ENCODE measurements at regions not wholly inside any gene's neighbourhood (a gene's known extent, or its start where the extent isn't known, plus 50 kb on each side); places are given as distances from the start of the nearest gene placed in this dataset.

DNA sequence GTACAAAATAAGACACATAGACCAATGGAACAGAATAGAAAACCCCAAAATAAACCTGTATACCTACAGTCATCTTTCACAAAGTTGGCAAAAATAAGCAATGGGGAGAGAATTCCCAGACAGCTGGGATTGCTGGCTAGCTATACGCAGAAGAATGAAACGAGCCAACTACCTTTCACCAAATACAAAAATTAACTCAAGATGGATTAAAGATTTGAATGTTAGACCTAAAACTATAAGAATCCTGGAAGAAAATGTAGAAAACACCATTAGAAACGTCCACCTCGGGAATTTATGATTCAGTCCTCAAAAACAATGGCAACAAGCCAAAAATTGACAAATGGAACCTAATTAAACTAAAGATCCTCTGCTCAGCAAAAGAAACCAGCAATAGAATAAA, 408.1 kb upstream of the SLITRK1 start:
- H2AFZ ChIP-seq (ENCODE audit: low read length) = no peak overlapping the region
- peak in 1 of 2 donors; percentile 1 for DNase-seq (ENCODE audit: low read depth in 2 of 2)
- no peaks in the 10 kb centered on the region for H3K36me3 ChIP-seq (ENCODE audit: control insufficient read depth, insufficient read depth, low read length)
- no peak overlapping the region for H3K4me2 ChIP-seq (ENCODE audit: extremely low read depth, insufficient read depth, low read length)
- no peak for TF ChIP-seq EZH2 (IDR thresholded peaks at IDR 0.05; ENCODE audit: low read length, missing control alignments)
- TF ChIP-seq, protein P1, sequence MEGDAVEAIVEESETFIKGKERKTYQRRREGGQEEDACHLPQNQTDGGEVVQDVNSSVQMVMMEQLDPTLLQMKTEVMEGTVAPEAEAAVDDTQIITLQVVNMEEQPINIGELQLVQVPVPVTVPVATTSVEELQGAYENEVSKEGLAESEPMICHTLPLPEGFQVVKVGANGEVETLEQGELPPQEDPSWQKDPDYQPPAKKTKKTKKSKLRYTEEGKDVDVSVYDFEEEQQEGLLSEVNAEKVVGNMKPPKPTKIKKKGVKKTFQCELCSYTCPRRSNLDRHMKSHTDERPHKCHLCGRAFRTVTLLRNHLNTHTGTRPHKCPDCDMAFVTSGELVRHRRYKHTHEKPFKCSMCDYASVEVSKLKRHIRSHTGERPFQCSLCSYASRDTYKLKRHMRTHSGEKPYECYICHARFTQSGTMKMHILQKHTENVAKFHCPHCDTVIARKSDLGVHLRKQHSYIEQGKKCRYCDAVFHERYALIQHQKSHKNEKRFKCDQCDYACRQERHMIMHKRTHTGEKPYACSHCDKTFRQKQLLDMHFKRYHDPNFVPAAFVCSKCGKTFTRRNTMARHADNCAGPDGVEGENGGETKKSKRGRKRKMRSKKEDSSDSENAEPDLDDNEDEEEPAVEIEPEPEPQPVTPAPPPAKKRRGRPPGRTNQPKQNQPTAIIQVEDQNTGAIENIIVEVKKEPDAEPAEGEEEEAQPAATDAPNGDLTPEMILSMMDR (conservative IDR thresholded peaks at IDR 0.05 in 1 of 2, IDR thresholded peaks at IDR 0.05 in 1 of 2; ENCODE audit: low read depth in 1 of 2, low read length in 2 of 2) = no peak
- H4K20me1 ChIP-seq (ENCODE audit: control insufficient read depth, extremely low read depth, insufficient read depth, low read length) = no peaks in the 10 kb centered on the region
- H3K27me3 ChIP-seq (ENCODE audit: control insufficient read depth, insufficient read depth, low read length) = no peaks in the 10 kb centered on the region
- H3K9ac ChIP-seq (ENCODE audit: insufficient read depth, low read length) = no peak overlapping the region
- no peak overlapping the region for H3K4me3 ChIP-seq (replicated peaks in 1 of 4; ENCODE audit: control extremely low read depth in 1 of 4, insufficient read depth in 1 of 4, low read depth in 3 of 4, low read length in 4 of 4)
- no peaks in the 10 kb centered on the region for H3K79me2 ChIP-seq (ENCODE audit: control insufficient read depth, insufficient read depth, low read length)
- H3K9me3 ChIP-seq (ENCODE audit: control insufficient read depth, insufficient read depth, low read depth, low read length) = no peaks in the 10 kb centered on the region
- no peak overlapping the region for H3K27ac ChIP-seq (ENCODE audit: insufficient read depth, low read length)
- H3K4me1 ChIP-seq (ENCODE audit: control insufficient read depth, extremely low read depth, insufficient read depth, low read length) = no peaks in the 10 kb centered on the region

DNA sequence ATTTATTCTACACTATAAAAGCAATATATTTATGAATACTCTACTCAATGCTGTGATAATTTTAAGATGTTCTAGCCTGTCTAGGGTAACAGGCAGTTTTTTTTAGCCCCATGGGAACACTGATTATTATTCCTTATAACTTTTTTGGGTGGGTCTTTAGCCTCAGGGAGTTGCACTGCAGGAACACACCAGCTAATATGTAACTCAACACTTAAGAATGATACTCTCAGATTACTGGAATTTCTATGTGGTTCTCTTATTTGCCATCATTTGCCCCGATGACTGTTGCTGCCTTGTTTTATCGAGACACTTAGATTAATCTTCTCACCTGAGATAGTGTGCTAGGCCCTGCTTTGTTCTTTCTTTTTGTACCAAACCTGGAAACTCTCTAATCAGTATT, 396.9 kb upstream of the SLITRK1 start:
- peak in 1 of 2 donors; percentile 46 for DNase-seq (ENCODE audit: low read depth in 2 of 2)
- no peaks in the 10 kb centered on the region for H4K20me1 ChIP-seq (ENCODE audit: control insufficient read depth, extremely low read depth, insufficient read depth, low read length)
- H3K4me1 ChIP-seq (ENCODE audit: control insufficient read depth, extremely low read depth, insufficient read depth, low read length) = no peaks in the 10 kb centered on the region
- H3K79me2 ChIP-seq (ENCODE audit: control insufficient read depth, insufficient read depth, low read length) = no peaks in the 10 kb centered on the region
- TF ChIP-seq EZH2 (IDR thresholded peaks at IDR 0.05; ENCODE audit: low read length, missing control alignments) = no peak
- TF ChIP-seq, protein P1 (conservative IDR thresholded peaks at IDR 0.05 in 1 of 2, IDR thresholded peaks at IDR 0.05 in 1 of 2; ENCODE audit: low read depth in 1 of 2, low read length in 2 of 2) = no peak
- H2AFZ ChIP-seq (ENCODE audit: low read length) = no peak overlapping the region
- no peaks in the 10 kb centered on the region for H3K9me3 ChIP-seq (ENCODE audit: control insufficient read depth, insufficient read depth, low read depth, low read length)
- no peak overlapping the region for H3K27ac ChIP-seq (ENCODE audit: insufficient read depth, low read length)
- H3K4me3 ChIP-seq (replicated peaks in 1 of 4; ENCODE audit: control extremely low read depth in 1 of 4, insufficient read depth in 1 of 4, low read depth in 3 of 4, low read length in 4 of 4) = no peak overlapping the region
- no peak overlapping the region for H3K4me2 ChIP-seq (ENCODE audit: extremely low read depth, insufficient read depth, low read length)
- no peak overlapping the region for H3K9ac ChIP-seq (ENCODE audit: insufficient read depth, low read length)
- no peaks in the 10 kb centered on the region for H3K36me3 ChIP-seq (ENCODE audit: control insufficient read depth, insufficient read depth, low read length)
- H3K27me3 ChIP-seq (ENCODE audit: control insufficient read depth, insufficient read depth, low read length) = no peaks in the 10 kb centered on the region

DNA sequence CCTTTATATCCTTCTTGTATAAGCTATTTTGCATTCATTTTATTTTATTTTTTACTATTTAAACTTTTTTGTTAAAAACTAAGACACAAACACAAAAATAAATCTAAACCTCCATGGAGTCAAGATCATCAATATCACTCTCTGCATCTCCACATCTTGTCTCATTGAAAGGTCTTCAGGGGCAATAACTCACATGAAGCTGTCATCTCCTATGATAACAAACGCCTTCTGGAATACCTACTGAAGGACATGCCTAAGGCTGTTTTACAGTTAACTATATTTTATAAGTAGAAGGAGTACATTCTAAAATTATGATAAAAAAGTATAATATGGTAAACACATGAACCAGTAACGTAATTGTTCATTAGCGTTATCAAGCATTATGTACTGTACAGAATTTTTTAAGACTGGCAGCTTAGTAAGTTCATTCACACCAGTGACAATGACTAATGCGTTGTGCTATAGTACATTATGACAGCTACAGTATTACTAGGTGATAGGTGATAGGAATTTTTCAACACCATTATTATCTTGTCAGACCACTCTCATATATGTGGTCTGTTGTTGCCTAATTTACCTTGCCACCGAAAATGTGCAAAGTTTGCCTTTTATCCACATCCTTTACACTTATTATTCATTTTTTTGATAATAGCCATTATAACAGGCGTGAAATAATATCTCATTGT, 390.7 kb upstream of the SLITRK1 start:
- no peak overlapping the region for H3K4me2 ChIP-seq (ENCODE audit: extremely low read depth, insufficient read depth, low read length)
- H3K27ac ChIP-seq (ENCODE audit: insufficient read depth, low read length) = no peak overlapping the region
- no peaks in the 10 kb centered on the region for H3K27me3 ChIP-seq (ENCODE audit: control insufficient read depth, insufficient read depth, low read length)
- H3K9ac ChIP-seq (ENCODE audit: insufficient read depth, low read length) = no peak overlapping the region
- H3K36me3 ChIP-seq (ENCODE audit: control insufficient read depth, insufficient read depth, low read length) = no peaks in the 10 kb centered on the region
- no peak for DNase-seq (ENCODE audit: low read depth in 2 of 2)
- H2AFZ ChIP-seq (ENCODE audit: low read length) = no peak overlapping the region
- TF ChIP-seq, protein P1 (conservative IDR thresholded peaks at IDR 0.05 in 1 of 2, IDR thresholded peaks at IDR 0.05 in 1 of 2; ENCODE audit: low read depth in 1 of 2, low read length in 2 of 2) = no peak
- no peak for TF ChIP-seq EZH2 (IDR thresholded peaks at IDR 0.05; ENCODE audit: low read length, missing control alignments)
- no peaks in the 10 kb centered on the region for H3K9me3 ChIP-seq (ENCODE audit: control insufficient read depth, insufficient read depth, low read depth, low read length)
- no peaks in the 10 kb centered on the region for H3K4me1 ChIP-seq (ENCODE audit: control insufficient read depth, extremely low read depth, insufficient read depth, low read length)
- H3K79me2 ChIP-seq (ENCODE audit: control insufficient read depth, insufficient read depth, low read length) = no peaks in the 10 kb centered on the region
- no peaks in the 10 kb centered on the region for H4K20me1 ChIP-seq (ENCODE audit: control insufficient read depth, extremely low read depth, insufficient read depth, low read length)
- H3K4me3 ChIP-seq (replicated peaks in 1 of 4; ENCODE audit: control extremely low read depth in 1 of 4, insufficient read depth in 1 of 4, low read depth in 3 of 4, low read length in 4 of 4) = no peak overlapping the region
